ENCODE measurements at regions not wholly inside any gene's neighbourhood (a gene's known extent, or its start where the extent isn't known, plus 50 kb on each side); places are given as distances from the start of the nearest gene placed in this dataset.

- ATAC-seq (ENCODE audit: low FRiP score) (no peak), DNase-seq (ENCODE audit: low spot score) (no peak)
- TF ChIP-seq CTCF (IDR thresholded peaks at IDR 0.05) = no peak
These were observed 716.1 kb upstream of the POT1 start for GRCh38 chr7:125645770-125646169.

GRCh38 chr7:125644109-125644508 is 714.5 kb upstream of the POT1 start:
- no peak for TF ChIP-seq CTCF (IDR thresholded peaks at IDR 0.05)
- DNase-seq (ENCODE audit: low spot score) (no peak), ATAC-seq (ENCODE audit: low FRiP score) (no peak)

- no peak for TF ChIP-seq CTCF (IDR thresholded peaks at IDR 0.05)
- DNase-seq (ENCODE audit: low spot score) (no peak), ATAC-seq (ENCODE audit: low FRiP score) (no peak)
These were observed 713.7 kb upstream of the POT1 start for GRCh38 chr7:125643302-125643701.

GRCh38 chr7:125641884-125642283 is 712.3 kb upstream of the POT1 start:
- DNase-seq (ENCODE audit: low spot score) = no peak
- no peak for ATAC-seq (ENCODE audit: low FRiP score)
- no peak for TF ChIP-seq CTCF (IDR thresholded peaks at IDR 0.05)

GRCh38 chr7:125636320-125636962 is 706.8 kb upstream of the POT1 start:
- no peak for ATAC-seq (ENCODE audit: low FRiP score)
- no peak for TF ChIP-seq CTCF (IDR thresholded peaks at IDR 0.05)
- DNase-seq (ENCODE audit: low spot score) = no peak

GRCh38 chr7:125618516-125618915 is 688.9 kb upstream of the POT1 start:
- no peak for DNase-seq (ENCODE audit: low spot score)
- TF ChIP-seq CTCF (IDR thresholded peaks at IDR 0.05) = no peak
- ATAC-seq (ENCODE audit: low FRiP score) = no peak

- no peak for TF ChIP-seq CTCF (IDR thresholded peaks at IDR 0.05)
- no peak for DNase-seq (ENCODE audit: low spot score)
- ATAC-seq (ENCODE audit: low FRiP score) = no peak
These were observed 682.0 kb upstream of the POT1 start for GRCh38 chr7:125611582-125611981.

Measured in omental fat pad (tissue), 3 donors.